ENCODE measurements at regions not wholly inside any gene's neighbourhood (a gene's known extent, or its start where the extent isn't known, plus 50 kb on each side); places are given as distances from the start of the nearest gene placed in this dataset.

- TF ChIP-seq, protein P1, sequence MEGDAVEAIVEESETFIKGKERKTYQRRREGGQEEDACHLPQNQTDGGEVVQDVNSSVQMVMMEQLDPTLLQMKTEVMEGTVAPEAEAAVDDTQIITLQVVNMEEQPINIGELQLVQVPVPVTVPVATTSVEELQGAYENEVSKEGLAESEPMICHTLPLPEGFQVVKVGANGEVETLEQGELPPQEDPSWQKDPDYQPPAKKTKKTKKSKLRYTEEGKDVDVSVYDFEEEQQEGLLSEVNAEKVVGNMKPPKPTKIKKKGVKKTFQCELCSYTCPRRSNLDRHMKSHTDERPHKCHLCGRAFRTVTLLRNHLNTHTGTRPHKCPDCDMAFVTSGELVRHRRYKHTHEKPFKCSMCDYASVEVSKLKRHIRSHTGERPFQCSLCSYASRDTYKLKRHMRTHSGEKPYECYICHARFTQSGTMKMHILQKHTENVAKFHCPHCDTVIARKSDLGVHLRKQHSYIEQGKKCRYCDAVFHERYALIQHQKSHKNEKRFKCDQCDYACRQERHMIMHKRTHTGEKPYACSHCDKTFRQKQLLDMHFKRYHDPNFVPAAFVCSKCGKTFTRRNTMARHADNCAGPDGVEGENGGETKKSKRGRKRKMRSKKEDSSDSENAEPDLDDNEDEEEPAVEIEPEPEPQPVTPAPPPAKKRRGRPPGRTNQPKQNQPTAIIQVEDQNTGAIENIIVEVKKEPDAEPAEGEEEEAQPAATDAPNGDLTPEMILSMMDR (IDR thresholded peaks at IDR 0.05), result no peak
- no peak for TF ChIP-seq POLR2A (IDR thresholded peaks at IDR 0.05)
- no peak for TF ChIP-seq EP300 (IDR thresholded peaks at IDR 0.05)
Observed at GRCh38 chr6:154937306-154938220, 57.6 kb upstream of the TIAM2 start.

All from ovary (tissue), 3 donors.